ENCODE measurements at regions not wholly inside any gene's neighbourhood (a gene's known extent, or its start where the extent isn't known, plus 50 kb on each side); places are given as distances from the start of the nearest gene placed in this dataset.

GRCh38 chr18:51622702-51623101 lies 425.2 kb upstream of the MEX3C start:
- no peak overlapping the region for H3K4me3 ChIP-seq
- H3K9ac ChIP-seq (ENCODE audit: control insufficient read depth, insufficient read depth, low read length), result no peak overlapping the region
- in situ Hi-C loops (cut with MboI), result no loop called here
- H3K79me2 ChIP-seq (ENCODE audit: control insufficient read depth, insufficient read depth, low read length), result no peaks in the 10 kb centered on the region
- TF ChIP-seq SMAD5 (IDR thresholded peaks at IDR 0.05; ENCODE audit: low read depth) (no peak), TCF3 (IDR thresholded peaks at IDR 0.05; ENCODE audit: borderline replicate concordance, insufficient read depth, low read depth, low read length) (no peak), FOXM1 (IDR thresholded peaks at IDR 0.05; ENCODE audit: low read depth, low read length) (no peak), ZSCAN29 (IDR thresholded peaks at IDR 0.05) (no peak), CEBPZ (IDR thresholded peaks at IDR 0.05; ENCODE audit: low read depth, low read length) (no peak), IRF5 (IDR thresholded peaks at IDR 0.05; ENCODE audit: borderline replicate concordance) (no peak), MEF2B (IDR thresholded peaks at IDR 0.05; ENCODE audit: partially characterized antibody, poor library complexity, severe bottlenecking) (no peak), ATF3 (IDR thresholded peaks at IDR 0.05; ENCODE audit: borderline replicate concordance, extremely low read depth, low read depth, low read length) (no peak), LARP7 (IDR thresholded peaks at IDR 0.05) (no peak), WRNIP1 (IDR thresholded peaks at IDR 0.05; ENCODE audit: borderline replicate concordance, low read depth, low read length) (no peak), ZBTB11 (CRISPR knock-in tag; IDR thresholded peaks at IDR 0.05) (no peak), HDGF (IDR thresholded peaks at IDR 0.05) (no peak)
- H3K27ac ChIP-seq (ENCODE audit: control insufficient read depth, insufficient read depth), result no peak overlapping the region
- H3K36me3 ChIP-seq (ENCODE audit: control insufficient read depth in 2 of 2, insufficient read depth in 2 of 2, low read length in 1 of 2), result no peaks in the 10 kb centered on the region
- WGBS (ENCODE audit: insufficient coverage, insufficient replicate concordance, low lambda C conversion rate, missing lambda C conversion rate), result 3% methylated on average over 6 of the region's 6 CpGs
- FAIRE-seq (no peak), DNase-seq (ENCODE audit: low read depth, low spot score) (no peak), ATAC-seq (no peak)
- H3K27me3 ChIP-seq (replicated peaks in 1 of 2; ENCODE audit: control insufficient read depth in 2 of 2, insufficient read depth in 2 of 2, low read length in 1 of 2), result no peaks in the 10 kb centered on the region
- intact Hi-C loops (cut with micrococcal nuclease; ENCODE audit: unreplicated experiment), result loop anchor here (1.0 to 10.0 kb wide), 5 partner anchors 666 to 1532 kb away; no protein-coding TSS in a partner anchor
- H3K4me2 ChIP-seq (ENCODE audit: control insufficient read depth, insufficient read depth), result no peak overlapping the region
- ChIA-PET RAD21 (ENCODE audit: unreplicated experiment) (interaction anchor here (0.6 to 6.6 kb wide), 8 partner anchors 8 to 1048 kb away, joined by 3 to 76 read pairs (median 7); no protein-coding TSS in a partner anchor), CTCF (interaction anchor here (1.0 to 4.7 kb wide), 10 partner anchors 8 to 1281 kb away, joined by 3 to 53 read pairs (median 5); no protein-coding TSS in a partner anchor), POLR2A (interaction anchor here (0.6 kb wide), 1 partner anchor 260 kb away, joined by 3 read pairs; no protein-coding TSS in a partner anchor), SMC1A (ENCODE audit: uncharacterized antibody, unreplicated experiment) (interaction anchor here (0.8 to 6.2 kb wide), 7 partner anchors 8 to 803 kb away, joined by 3 to 38 read pairs (median 3); partner anchors contain the start of gene MRO)
- H4K20me1 ChIP-seq (ENCODE audit: control insufficient read depth, insufficient read depth), result no peaks in the 10 kb centered on the region
- H3K9me3 ChIP-seq (replicated peaks; ENCODE audit: control insufficient read depth, insufficient read depth, low read length), result no peaks in the 10 kb centered on the region
- BruUV-seq (replicated peaks), result no TSS peak
- no peaks in the 10 kb centered on the region for H3K4me1 ChIP-seq (ENCODE audit: control insufficient read depth, insufficient read depth, low read length)
- H2AFZ ChIP-seq (ENCODE audit: control insufficient read depth, low read depth, low read length), result no peak overlapping the region

Measured in GM12878 (cell line).